ENCODE measurements at regions not wholly inside any gene's neighbourhood (a gene's known extent, or its start where the extent isn't known, plus 50 kb on each side); places are given as distances from the start of the nearest gene placed in this dataset.

- intact Hi-C loops (cut with DNase I, micrococcal nuclease) = no loop called here
- DNase-seq = no peak
- Histone ChIP-seq H3K4me3 (ENCODE audit: low read length) (no peak overlapping the region), H3K9me3 (ENCODE audit: control insufficient read depth in 1 of 2, insufficient read depth in 1 of 2, low read length in 2 of 2) (peaks cover 0 to 2% of the 10 kb centered on the region in 2 experiments), H3K36me3 (ENCODE audit: insufficient read depth, low read length) (no peaks in the 10 kb centered on the region), H3K27me3 (ENCODE audit: control insufficient read depth in 1 of 2, insufficient read depth in 2 of 2, low read length in 2 of 2) (no peaks in the 10 kb centered on the region), H3K4me1 (ENCODE audit: insufficient read depth, low read length) (peaks cover 15% of the 10 kb centered on the region), H3K27ac (ENCODE audit: low read depth in 1 of 2, low read length in 2 of 2) (no peak overlapping the region)
- H3K27me3 Mint-ChIP-seq = no peaks in the 10 kb centered on the region
- H3K36me3 Mint-ChIP-seq (ENCODE audit: low read depth) = no peaks in the 10 kb centered on the region
- TF ChIP-seq CTCF (IDR thresholded peaks at IDR 0.05) = no peak
- ChIA-PET POLR2A (no interaction called here), CTCF (no interaction called here)
- H3K9me3 Mint-ChIP-seq = no peaks in the 10 kb centered on the region
- no peak overlapping the region for H3K27ac Mint-ChIP-seq
- peaks cover 7% of the 10 kb centered on the region for H3K4me1 Mint-ChIP-seq (ENCODE audit: low read depth)
- ATAC-seq (ENCODE audit: poor library complexity) = no peak
- H3K4me3 Mint-ChIP-seq = no peak overlapping the region
Measured at GRCh38 chr1:234855851-234856250, 245.9 kb upstream of the IRF2BP2 start.

GRCh38 chr1:234854645-234855039 lies 244.7 kb upstream of the IRF2BP2 start:
- Mint-ChIP-seq H3K27ac (no peak overlapping the region), H3K9me3 (no peaks in the 10 kb centered on the region), H3K4me1 (ENCODE audit: low read depth) (peaks cover 15% of the 10 kb centered on the region), H3K4me3 (no peak overlapping the region), H3K36me3 (ENCODE audit: low read depth) (no peaks in the 10 kb centered on the region), H3K27me3 (no peaks in the 10 kb centered on the region)
- POLR2A ChIA-PET = interaction anchor here (0.7 kb wide), 1 partner anchor 9 kb away, joined by 3 read pairs; no protein-coding TSS in a partner anchor
- TF ChIP-seq CTCF (IDR thresholded peaks at IDR 0.05) = no peak
- intact Hi-C loops (cut with DNase I, micrococcal nuclease) = loop anchor here in 1 of 2 experiments (5.0 kb wide), 1 partner anchor 68 kb away; no protein-coding TSS in a partner anchor
- Histone ChIP-seq H3K36me3 (ENCODE audit: insufficient read depth, low read length) (no peaks in the 10 kb centered on the region), H3K4me1 (ENCODE audit: insufficient read depth, low read length) (peaks cover 22% of the 10 kb centered on the region), H3K27me3 (ENCODE audit: control insufficient read depth in 1 of 2, insufficient read depth in 2 of 2, low read length in 2 of 2) (no peaks in the 10 kb centered on the region), H3K27ac (ENCODE audit: low read depth in 1 of 2, low read length in 2 of 2) (no peak overlapping the region), H3K9me3 (ENCODE audit: control insufficient read depth in 1 of 2, insufficient read depth in 1 of 2, low read length in 2 of 2) (no peaks in the 10 kb centered on the region), H3K4me3 (ENCODE audit: low read length) (no peak overlapping the region)
- ATAC-seq (ENCODE audit: poor library complexity) = no peak
- CTCF ChIA-PET = no interaction called here
- peak in 2 of 14 experiments; percentile 31 to 44 for DNase-seq

- Mint-ChIP-seq H3K4me3 (no peak overlapping the region), H3K9me3 (no peaks in the 10 kb centered on the region), H3K36me3 (ENCODE audit: low read depth) (no peaks in the 10 kb centered on the region), H3K27ac (no peak overlapping the region), H3K4me1 (ENCODE audit: low read depth) (peaks cover 20% of the 10 kb centered on the region), H3K27me3 (no peaks in the 10 kb centered on the region)
- CTCF ChIA-PET = interaction anchor here (0.6 kb wide), 1 partner anchor 620 kb away, joined by 3 read pairs; no protein-coding TSS in a partner anchor
- no peak for ATAC-seq (ENCODE audit: poor library complexity)
- POLR2A ChIA-PET = interaction anchor here (0.7 kb wide), 1 partner anchor 8 kb away, joined by 3 read pairs; no protein-coding TSS in a partner anchor
- intact Hi-C loops (cut with DNase I, micrococcal nuclease) = loop anchor here in 1 of 2 experiments (5.0 kb wide), 1 partner anchor 68 kb away; no protein-coding TSS in a partner anchor
- Histone ChIP-seq H3K27ac (ENCODE audit: low read depth in 1 of 2, low read length in 2 of 2) (no peak overlapping the region), H3K36me3 (ENCODE audit: insufficient read depth, low read length) (no peaks in the 10 kb centered on the region), H3K27me3 (ENCODE audit: control insufficient read depth in 1 of 2, insufficient read depth in 2 of 2, low read length in 2 of 2) (no peaks in the 10 kb centered on the region), H3K4me3 (ENCODE audit: low read length) (no peak overlapping the region), H3K9me3 (ENCODE audit: control insufficient read depth in 1 of 2, insufficient read depth in 1 of 2, low read length in 2 of 2) (no peaks in the 10 kb centered on the region), H3K4me1 (ENCODE audit: insufficient read depth, low read length) (peaks cover 24% of the 10 kb centered on the region)
- no peak for TF ChIP-seq CTCF (IDR thresholded peaks at IDR 0.05)
- DNase-seq = no peak
Measured at GRCh38 chr1:234853906-234854644, 244.1 kb upstream of the IRF2BP2 start.
